Brain microvascular endothelial cell (primary cell): ENCODE measurements at regions not wholly inside any gene's neighbourhood (a gene's known extent, or its start where the extent isn't known, plus 50 kb on each side); places are given as distances from the start of the nearest gene placed in this dataset.

Source experiments
- DNase-seq: peaks from one replicate; pipeline ENCODE4 v3.0.0-alpha.2; 2020
- H3K27ac ChIP-seq: fragments of 250-450 bp; sonication (Bioruptor Pico); 2 replicates; pipeline ENCODE4 v1.5.1; 2020; ENCODE audit warnings: mild to moderate bottlenecking, moderate library complexity
- H3K27me3 ChIP-seq: fragments of 250-450 bp; sonication (Bioruptor Pico); replicated peaks from 2 replicates; pipeline ENCODE4 v1.5.1; 2020; ENCODE audit warnings: mild to moderate bottlenecking
- H3K36me3 ChIP-seq: fragments of 250-450 bp; sonication (Bioruptor Pico); replicated peaks from 2 replicates; pipeline ENCODE4 v1.5.1; 2020; ENCODE audit warnings: mild to moderate bottlenecking
- H3K4me3 ChIP-seq: 2 replicates; pipeline ENCODE4 v1.5.1; 2011; ENCODE audit warnings: low read depth, mild to moderate bottlenecking, control low read depth, low read length, moderate library complexity
- CTCF ChIP-seq: IDR thresholded peaks from 2 replicates; pipeline ENCODE4 v1.5.1; 2011; ENCODE audit warnings: low read depth, mild to moderate bottlenecking, moderate library complexity, low read length, control low read depth, inconsistent platforms; ENCODE audit errors: missing control alignments
- in situ Hi-C: cut with HindIII; loops from 2 replicates; pipeline ENCODE4 v1.10.0; 2017; ENCODE audit warnings: low sequenced_read_pairs, low pct_ligation_motif_present

GRCh38 chr18:65994302-65994701, 243.5 kb downstream of the CDH7 start:
- Histone ChIP-seq H3K4me3 (no peak overlapping the region), H3K27me3 (no peaks in the 10 kb centered on the region), H3K36me3 (no peaks in the 10 kb centered on the region), H3K27ac (no peak overlapping the region)
- TF ChIP-seq CTCF, result no peak
- in situ Hi-C loops, result no loop called here
- no peak for DNase-seq

DNA sequence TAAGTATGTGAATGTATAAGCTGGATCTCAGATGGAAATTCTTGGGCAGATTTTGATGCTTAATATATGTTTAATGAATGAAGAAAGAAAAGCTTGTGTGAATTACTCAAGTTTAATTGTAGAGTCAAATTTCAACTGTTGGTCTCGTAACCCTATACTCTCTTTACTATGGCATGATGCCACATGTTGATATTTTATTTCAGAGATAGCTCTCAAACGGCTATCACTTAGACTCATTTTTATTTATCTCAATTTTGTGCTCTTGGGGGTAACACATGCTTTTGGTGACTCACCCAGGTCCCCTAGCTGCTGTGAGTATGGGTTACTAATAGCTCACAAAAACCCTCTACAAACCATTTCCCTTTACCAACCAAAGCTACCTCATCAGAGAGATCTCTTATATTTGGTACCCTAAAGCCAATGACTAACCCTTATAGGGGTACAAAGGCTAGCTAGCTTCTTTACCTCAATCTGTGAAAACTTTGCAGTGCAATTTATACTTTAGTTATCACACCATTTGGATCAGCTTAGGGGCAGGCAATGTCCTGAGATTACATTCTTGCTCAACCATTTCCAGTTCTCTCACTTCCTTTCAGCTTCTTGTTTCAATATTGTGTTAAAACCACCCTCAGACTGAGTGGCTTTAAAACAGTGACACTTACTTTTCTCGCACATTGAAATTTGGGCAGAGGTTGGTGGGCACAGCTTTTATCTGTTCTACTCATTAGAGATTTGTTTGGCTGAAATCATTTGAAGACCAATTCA, 240.3 kb downstream of the CDH7 start:
- in situ Hi-C loops, result no loop called here
- Histone ChIP-seq H3K27me3 (no peaks in the 10 kb centered on the region), H3K27ac (no peak overlapping the region), H3K36me3 (no peaks in the 10 kb centered on the region), H3K4me3 (no peak overlapping the region)
- TF ChIP-seq CTCF, result no peak
- DNase-seq, result no peak

DNA sequence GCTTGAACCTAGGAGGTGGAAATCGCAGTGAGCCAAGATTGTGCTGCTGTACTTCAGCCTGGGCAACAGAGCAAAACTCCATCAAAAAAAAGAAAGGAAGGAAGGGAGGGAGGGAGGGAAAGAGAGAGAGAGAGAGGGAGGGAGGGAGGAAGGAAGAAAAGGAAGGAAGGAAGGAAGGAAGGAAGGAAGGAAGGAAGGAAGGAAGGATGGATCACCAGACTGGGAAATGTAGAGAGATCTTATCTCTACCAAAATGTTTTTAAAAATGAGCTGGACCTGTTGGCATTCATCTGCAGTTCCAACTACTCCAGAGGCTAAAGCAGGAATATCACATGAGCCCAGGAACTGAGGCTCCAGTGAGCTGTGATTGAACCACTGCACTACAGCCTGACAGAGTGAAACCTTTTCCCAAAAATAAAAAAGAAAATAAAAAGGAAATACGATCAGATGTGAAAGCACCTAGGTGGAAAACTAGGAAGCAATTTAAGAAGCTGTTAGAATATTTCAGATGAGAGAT, 239.4 kb downstream of the CDH7 start:
- no peak overlapping the region for H3K27ac ChIP-seq
- no peak for TF ChIP-seq CTCF
- in situ Hi-C loops, result no loop called here

DNA sequence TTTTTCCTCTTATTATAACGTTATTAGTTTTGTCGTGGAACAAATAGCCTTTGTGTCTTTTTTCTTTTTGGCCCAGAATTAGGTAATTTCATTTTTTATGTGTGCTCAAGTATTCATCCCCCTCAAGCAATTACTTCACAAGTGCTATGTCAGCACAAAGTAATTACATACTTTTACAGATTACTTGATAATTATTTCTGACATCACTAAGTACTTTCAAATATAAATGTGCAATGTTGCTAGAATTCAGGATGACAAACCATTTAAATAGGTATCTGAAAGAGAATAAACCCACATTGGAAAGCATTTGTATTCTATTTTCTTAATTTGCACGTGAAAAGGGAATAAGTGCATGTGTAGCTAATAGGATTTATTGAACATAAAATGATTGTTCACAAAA, 238.2 kb downstream of the CDH7 start:
- DNase-seq, result no peak
- no peak for TF ChIP-seq CTCF
- Histone ChIP-seq H3K27me3 (no peaks in the 10 kb centered on the region), H3K27ac (no peak overlapping the region), H3K4me3 (no peak overlapping the region), H3K36me3 (no peaks in the 10 kb centered on the region)
- in situ Hi-C loops, result no loop called here

More for the DNA sequence above, 239.4 kb downstream of the CDH7 start:
- Histone ChIP-seq H3K36me3 (no peaks in the 10 kb centered on the region), H3K4me3 (no peak overlapping the region), H3K27me3 (no peaks in the 10 kb centered on the region)
- DNase-seq, result no peak

- no peak for TF ChIP-seq CTCF
- in situ Hi-C loops, result no loop called here
- H3K36me3 ChIP-seq, result no peaks in the 10 kb centered on the region
- no peak overlapping the region for H3K4me3 ChIP-seq
- no peak for DNase-seq
- H3K27me3 ChIP-seq, result no peaks in the 10 kb centered on the region
- H3K27ac ChIP-seq, result no peak overlapping the region
These were observed 237.6 kb downstream of the CDH7 start for GRCh38 chr18:65988386-65988785.

GRCh38 chr18:65983750-65984149, 232.9 kb downstream of the CDH7 start:
- Histone ChIP-seq H3K27ac (no peak overlapping the region), H3K27me3 (no peaks in the 10 kb centered on the region), H3K36me3 (no peaks in the 10 kb centered on the region), H3K4me3 (no peak overlapping the region)
- DNase-seq, result no peak
- no peak for TF ChIP-seq CTCF
- in situ Hi-C loops, result no loop called here
